C1 segment of cervical spinal cord (tissue), 14 donors: ENCODE measurements at regions not wholly inside any gene's neighbourhood (a gene's known extent, or its start where the extent isn't known, plus 50 kb on each side); places are given as distances from the start of the nearest gene placed in this dataset.
"Not testable (repeated sequence)": the region's sequence is repeated elsewhere in the genome, so short reads cannot be mapped to it uniquely, and the experiment has no call there.

Experiments
- DNase-seq, 14 donors: peaks; one replicate each; lab custom pipeline; 2025; lab: John Stamatoyannopoulos, UW

- no peak for DNase-seq
Observed at GRCh38 chr2:195470622-195471021, 186.4 kb upstream of the SLC39A10 start.

- DNase-seq: no peak
Observed at GRCh38 chr2:195468771-195469170, 188.3 kb upstream of the SLC39A10 start.

- DNase-seq: no peak
Observed at GRCh38 chr2:195466427-195466826, 190.6 kb upstream of the SLC39A10 start.

GRCh38 chr2:195461010-195461409 lies 196.0 kb upstream of the SLC39A10 start:
- DNase-seq: no peak

- DNase-seq: no peak
Observed at GRCh38 chr2:195458936-195459335, 198.1 kb upstream of the SLC39A10 start.

- no peak for DNase-seq
Observed at GRCh38 chr2:195457873-195458272, 199.2 kb upstream of the SLC39A10 start.

GRCh38 chr2:195456771-195457170 lies 200.3 kb upstream of the SLC39A10 start:
- no peak for DNase-seq

GRCh38 chr2:195451160-195451559 lies 205.9 kb upstream of the SLC39A10 start:
- DNase-seq: no peak

GRCh38 chr2:195450552-195451113 lies 206.4 kb upstream of the SLC39A10 start:
- DNase-seq: no peak

- DNase-seq: no peak
Observed at GRCh38 chr2:195447323-195447975, 209.6 kb upstream of the SLC39A10 start.

GRCh38 chr2:195445639-195446038 lies 211.4 kb upstream of the SLC39A10 start:
- DNase-seq: no peak

GRCh38 chr2:195443926-195444325 lies 213.1 kb upstream of the SLC39A10 start:
- DNase-seq: no peak

GRCh38 chr2:195442458-195443175 lies 214.4 kb upstream of the SLC39A10 start:
- no peak for DNase-seq

GRCh38 chr2:195438692-195439091 lies 218.3 kb upstream of the SLC39A10 start:
- no peak for DNase-seq

GRCh38 chr2:195437521-195437920 lies 219.5 kb upstream of the SLC39A10 start:
- DNase-seq: no peak

- DNase-seq: no peak
Observed at GRCh38 chr2:195434346-195434745, 222.7 kb upstream of the SLC39A10 start.

- not testable (repeated sequence) for DNase-seq
Observed at GRCh38 chr2:195433729-195434128, 223.3 kb upstream of the SLC39A10 start.

- DNase-seq: no peak
Observed at GRCh38 chr2:195428673-195429072, 228.4 kb upstream of the SLC39A10 start.

GRCh38 chr2:195425328-195425727 lies 231.7 kb upstream of the SLC39A10 start:
- DNase-seq: no peak

GRCh38 chr2:195419033-195419432 lies 238.0 kb upstream of the SLC39A10 start:
- DNase-seq: no peak

- no peak for DNase-seq
Observed at GRCh38 chr2:195414537-195415100, 242.4 kb upstream of the SLC39A10 start.

- no peak for DNase-seq
Observed at GRCh38 chr2:195413944-195414343, 243.1 kb upstream of the SLC39A10 start.

- no peak for DNase-seq
Observed at GRCh38 chr2:195413422-195413821, 243.6 kb upstream of the SLC39A10 start.
